ENCODE measurements at regions not wholly inside any gene's neighbourhood (a gene's known extent, or its start where the extent isn't known, plus 50 kb on each side); places are given as distances from the start of the nearest gene placed in this dataset.

DNA sequence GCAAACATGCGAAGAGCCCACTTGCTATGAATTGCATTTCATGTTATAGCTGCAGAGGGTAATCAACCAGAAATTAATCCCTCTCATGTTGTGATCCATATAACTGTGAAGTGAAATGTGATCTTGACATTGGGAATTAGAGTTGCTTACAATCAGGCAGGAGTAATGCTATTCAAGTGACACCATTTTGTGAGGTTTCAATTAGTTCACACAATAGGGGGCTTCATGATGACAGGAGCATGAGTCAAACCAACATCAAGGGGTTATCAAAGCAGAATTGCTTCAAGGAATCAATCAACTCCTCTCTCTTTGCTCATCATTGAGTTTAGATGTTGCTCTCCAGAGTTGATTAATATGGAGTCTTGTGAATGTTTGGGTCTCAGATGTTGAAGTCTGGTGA lies 1585.2 kb upstream of the TENM4 start:
- Histone ChIP-seq H3K4me3 (ENCODE audit: extremely low read depth in 1 of 4, insufficient read depth in 2 of 4, low read depth in 3 of 4, low read length in 4 of 4) (no peak overlapping the region), H3K14ac (ENCODE audit: insufficient read length) (no peak overlapping the region), H3K9ac (replicated peaks in 1 of 4; ENCODE audit: extremely low read depth in 1 of 4, low read depth in 3 of 4, low read length in 3 of 4) (no peak overlapping the region), H4K8ac (ENCODE audit: extremely low read depth, insufficient read depth, low read length) (no peak overlapping the region), H3K18ac (ENCODE audit: extremely low read depth, low read length) (no peak overlapping the region), H3K56ac (replicated peaks; ENCODE audit: insufficient read length, low read depth, low read length) (no peak overlapping the region), H2BK120ac (replicated peaks; ENCODE audit: low read depth, low read length) (no peak overlapping the region), H2AFZ (ENCODE audit: low read length) (no peak overlapping the region), H4K91ac (replicated peaks; ENCODE audit: insufficient read length, low read length) (no peak overlapping the region), H2BK15ac (ENCODE audit: low read length) (no peak overlapping the region), H3K23ac (ENCODE audit: insufficient read length) (no peak overlapping the region), H3K4me1 (replicated peaks in 1 of 4; ENCODE audit: control insufficient read depth in 3 of 4, insufficient read depth in 4 of 4, low read length in 3 of 4) (no peaks in the 10 kb centered on the region), H3K27ac (ENCODE audit: low read depth, low read length) (no peak overlapping the region), H2BK20ac (ENCODE audit: low read length) (no peak overlapping the region), H3K79me1 (ENCODE audit: low read depth, low read length) (no peaks in the 10 kb centered on the region), H3K9me3 (ENCODE audit: insufficient read depth in 2 of 2, low read depth in 1 of 2, low read length in 1 of 2) (no peaks in the 10 kb centered on the region), H3K4me2 (ENCODE audit: insufficient read depth in 1 of 2, low read depth in 2 of 2, low read length in 2 of 2) (no peak overlapping the region), H4K20me1 (replicated peaks in 1 of 2; ENCODE audit: control insufficient read depth in 1 of 2, insufficient read depth in 2 of 2, low read length in 2 of 2) (no peaks in the 10 kb centered on the region), H3K79me2 (ENCODE audit: control insufficient read depth in 1 of 2, insufficient read depth in 2 of 2, low read length in 2 of 2) (no peaks in the 10 kb centered on the region), H2AK5ac (ENCODE audit: low read depth, low read length) (no peak overlapping the region), H3K36me3 (ENCODE audit: control insufficient read depth in 2 of 4, insufficient read depth in 4 of 4, low read length in 3 of 4) (no peaks in the 10 kb centered on the region), H2BK12ac (ENCODE audit: low read depth, low read length) (no peak overlapping the region), H4K5ac (ENCODE audit: insufficient read length, low read depth, low read length) (no peak overlapping the region), H2BK5ac (ENCODE audit: low read depth, low read length) (no peak overlapping the region), H3K23me2 (ENCODE audit: low read depth, low read length) (no peaks in the 10 kb centered on the region), H3K4ac (replicated peaks; ENCODE audit: insufficient read length, low read depth, low read length) (no peak overlapping the region), H3K27me3 (replicated peaks in 1 of 4; ENCODE audit: control insufficient read depth in 3 of 4, extremely low read depth in 1 of 4, insufficient read depth in 3 of 4, low read length in 3 of 4) (no peaks in the 10 kb centered on the region)
- FAIRE-seq (no peak), DNase-seq (ENCODE audit: low read depth in 1 of 2, low spot score in 2 of 2) (no peak)
- ChIA-PET POLR2A (ENCODE audit: partially characterized antibody) (no interaction called here), CTCF (ENCODE audit: partially characterized antibody) (no interaction called here)
- 94% methylated on average over 1 of the region's 1 CpG; no CpG with 5 or more reads in 1 of the 2 experiments for WGBS, 2 experiments (ENCODE audit: extremely low coverage in 1 of 2, insufficient coverage in 1 of 2, insufficient read length in 1 of 2, insufficient replicate concordance in 2 of 2, low coverage in 1 of 2, low lambda C conversion rate in 2 of 2, missing lambda C conversion rate in 1 of 2)
- TF ChIP-seq SP1 (IDR thresholded peaks at IDR 0.05; ENCODE audit: low read depth, low read length) (no peak), CEBPB (IDR thresholded peaks at IDR 0.05; ENCODE audit: low read depth, low read length) (no peak), CTCF (IDR thresholded peaks at IDR 0.05; ENCODE audit: control extremely low read depth in 1 of 3, insufficient read depth in 1 of 3, low read depth in 1 of 3, low read length in 3 of 3) (no peak), EGR1 (IDR thresholded peaks at IDR 0.05; ENCODE audit: borderline replicate concordance, low read depth, low read length) (no peak), SUZ12 (IDR thresholded peaks at IDR 0.05; ENCODE audit: low read length) (no peak), HDAC2 (IDR thresholded peaks at IDR 0.05; ENCODE audit: borderline replicate concordance in 1 of 2, low read depth in 2 of 2, low read length in 2 of 2) (no peak), CHD2 (IDR thresholded peaks at IDR 0.05; ENCODE audit: low read length) (no peak)

Measured in H1 (cell line).